NCI-H146 treated with DMSO at 0.1 percent for 48 hours (cell line): ENCODE measurements at regions not wholly inside any gene's neighbourhood (a gene's known extent, or its start where the extent isn't known, plus 50 kb on each side); places are given as distances from the start of the nearest gene placed in this dataset.
"Not testable (repeated sequence)": the region's sequence is repeated elsewhere in the genome, so short reads cannot be mapped to it uniquely, and the experiment has no call there.

ENCODE experiments used
- DNase-seq: peaks from one replicate; lab custom pipeline; 2025; ENCODE audit not compliant: unreplicated experiment; lab: John Stamatoyannopoulos, UW

GRCh38 chr12:114030451-114030850 is 64.3 kb upstream of the RBM19 start:
- DNase-seq: peak; percentile 78

GRCh38 chr12:114026805-114027204 is 60.7 kb upstream of the RBM19 start:
- no peak for DNase-seq

- no peak for DNase-seq
Observed at GRCh38 chr12:114025935-114026334, 59.8 kb upstream of the RBM19 start.

DNA sequence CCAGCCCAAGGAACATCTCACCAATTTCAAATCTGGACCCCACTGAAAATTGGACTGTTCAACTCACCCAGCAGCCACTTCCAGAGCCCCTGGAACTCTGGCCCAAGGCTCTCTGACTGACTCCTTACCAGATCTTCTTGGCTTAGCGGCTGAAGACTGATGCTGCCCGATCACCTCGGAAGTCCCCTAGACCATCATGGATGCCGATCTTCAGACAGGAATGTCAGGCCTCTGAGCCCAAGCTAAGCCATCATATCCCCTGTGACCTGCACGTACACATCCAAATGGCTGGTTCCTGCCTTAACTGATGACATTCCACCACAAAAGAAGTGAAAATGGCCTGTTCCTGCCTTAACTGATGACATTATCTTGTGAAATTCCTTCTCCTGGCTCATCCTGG is 56.0 kb upstream of the RBM19 start:
- not testable (repeated sequence) for DNase-seq

- DNase-seq: no peak
Observed at GRCh38 chr12:114018669-114019068, 52.5 kb upstream of the RBM19 start.
